ENCODE measurements at regions not wholly inside any gene's neighbourhood (a gene's known extent, or its start where the extent isn't known, plus 50 kb on each side); places are given as distances from the start of the nearest gene placed in this dataset.

DNA sequence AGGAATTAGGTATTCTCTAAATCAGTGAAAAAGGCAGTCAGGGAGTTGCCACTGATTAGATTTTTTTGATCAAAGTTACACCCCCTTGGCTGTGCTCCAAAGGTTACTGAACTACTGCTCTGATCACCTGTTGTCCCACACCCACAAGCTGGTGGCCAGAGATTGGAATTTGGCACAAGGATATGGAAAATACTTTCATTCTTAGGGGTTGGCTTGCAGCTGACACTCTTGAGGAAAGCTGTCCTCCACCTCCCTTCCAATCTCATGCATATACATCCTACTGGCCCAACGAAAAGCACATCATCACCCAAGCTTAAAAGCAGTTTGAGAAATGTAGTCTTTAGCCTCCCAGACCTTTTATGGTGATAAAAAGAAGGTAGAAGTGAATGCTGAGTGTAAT is 329.5 kb upstream of the CHAC2 start:
- no peaks in the 10 kb centered on the region for H3K36me3 ChIP-seq
- no peaks in the 10 kb centered on the region for H3K9me3 ChIP-seq
- no peaks in the 10 kb centered on the region for H3K4me1 ChIP-seq (ENCODE audit: control insufficient read depth in 1 of 2, insufficient read depth in 1 of 2, low read depth in 1 of 2, low read length in 1 of 2)
- H3K27ac ChIP-seq = no peak overlapping the region
- TF ChIP-seq CTCF (IDR thresholded peaks at IDR 0.05) = no peak
- no peak overlapping the region for H3K4me3 ChIP-seq (ENCODE audit: low read depth in 1 of 2, low read length in 1 of 2)
- H3K27me3 ChIP-seq = no peaks in the 10 kb centered on the region

- H3K4me3 ChIP-seq (ENCODE audit: low read depth in 1 of 2, low read length in 1 of 2) = no peak overlapping the region
- no peak overlapping the region for H3K27ac ChIP-seq
- H3K27me3 ChIP-seq = no peaks in the 10 kb centered on the region
- H3K4me1 ChIP-seq (ENCODE audit: control insufficient read depth in 1 of 2, insufficient read depth in 1 of 2, low read depth in 1 of 2, low read length in 1 of 2) = no peaks in the 10 kb centered on the region
- H3K36me3 ChIP-seq = no peaks in the 10 kb centered on the region
- no peaks in the 10 kb centered on the region for H3K9me3 ChIP-seq
- no peak for TF ChIP-seq CTCF (IDR thresholded peaks at IDR 0.05)
Measured at GRCh38 chr2:53437371-53437770, 330.2 kb upstream of the CHAC2 start.

- H3K27ac ChIP-seq = no peak overlapping the region
- H3K27me3 ChIP-seq = no peaks in the 10 kb centered on the region
- H3K36me3 ChIP-seq = no peaks in the 10 kb centered on the region
- H3K9me3 ChIP-seq = no peaks in the 10 kb centered on the region
- H3K4me1 ChIP-seq (ENCODE audit: control insufficient read depth in 1 of 2, insufficient read depth in 1 of 2, low read depth in 1 of 2, low read length in 1 of 2) = no peaks in the 10 kb centered on the region
- no peak overlapping the region for H3K4me3 ChIP-seq (ENCODE audit: low read depth in 1 of 2, low read length in 1 of 2)
- TF ChIP-seq CTCF (IDR thresholded peaks at IDR 0.05) = no peak
Measured at GRCh38 chr2:53436882-53437281, 330.7 kb upstream of the CHAC2 start.

DNA sequence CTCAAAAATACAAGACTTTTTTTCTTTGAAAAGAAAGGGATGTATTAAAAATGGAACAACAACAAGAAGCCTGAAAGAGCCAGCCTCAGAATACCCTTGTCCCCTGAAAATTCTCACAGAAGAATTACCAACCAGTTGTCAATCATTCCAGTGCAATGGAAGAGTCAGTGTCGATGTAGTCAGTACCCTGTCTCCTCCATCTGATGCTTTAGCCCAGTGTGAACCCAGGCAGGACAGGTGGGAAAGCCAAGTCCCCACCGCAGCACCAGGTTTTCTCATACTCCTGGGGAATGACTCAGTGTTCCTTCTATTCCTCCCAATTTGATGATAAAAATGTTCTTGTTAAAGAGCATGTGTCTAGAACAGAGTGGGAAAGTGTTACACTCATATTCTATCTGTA is 332.0 kb upstream of the CHAC2 start:
- TF ChIP-seq CTCF (IDR thresholded peaks at IDR 0.05) = no peak
- H3K4me1 ChIP-seq (ENCODE audit: control insufficient read depth in 1 of 2, insufficient read depth in 1 of 2, low read depth in 1 of 2, low read length in 1 of 2) = no peaks in the 10 kb centered on the region
- no peaks in the 10 kb centered on the region for H3K9me3 ChIP-seq
- H3K27me3 ChIP-seq = no peaks in the 10 kb centered on the region
- no peak overlapping the region for H3K27ac ChIP-seq
- no peaks in the 10 kb centered on the region for H3K36me3 ChIP-seq
- no peak overlapping the region for H3K4me3 ChIP-seq (ENCODE audit: low read depth in 1 of 2, low read length in 1 of 2)

DNA sequence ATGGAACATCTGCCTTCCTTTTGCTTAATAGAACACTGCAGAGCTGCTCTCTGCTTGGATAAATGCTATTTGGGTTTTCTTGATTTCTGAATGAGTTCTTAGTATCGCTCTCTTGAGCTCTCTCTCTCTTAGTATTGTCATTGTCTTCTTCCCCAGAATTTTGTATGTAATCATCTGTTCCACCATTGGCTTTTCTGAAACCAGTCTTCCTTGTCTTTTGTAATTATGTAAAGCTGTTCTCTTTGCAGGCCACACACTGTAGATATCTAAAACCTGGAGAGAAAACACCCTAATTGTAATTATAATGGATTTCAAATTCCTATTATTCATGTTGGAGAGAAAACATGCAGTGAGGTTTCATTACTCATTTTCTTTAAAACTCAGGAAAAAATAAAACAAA is 333.1 kb upstream of the CHAC2 start:
- no peaks in the 10 kb centered on the region for H3K9me3 ChIP-seq
- no peak overlapping the region for H3K27ac ChIP-seq
- H3K36me3 ChIP-seq = no peaks in the 10 kb centered on the region
- H3K4me1 ChIP-seq (ENCODE audit: control insufficient read depth in 1 of 2, insufficient read depth in 1 of 2, low read depth in 1 of 2, low read length in 1 of 2) = no peaks in the 10 kb centered on the region
- no peaks in the 10 kb centered on the region for H3K27me3 ChIP-seq
- no peak overlapping the region for H3K4me3 ChIP-seq (ENCODE audit: low read depth in 1 of 2, low read length in 1 of 2)
- TF ChIP-seq CTCF (IDR thresholded peaks at IDR 0.05) = no peak

- Histone ChIP-seq H3K4me3 (ENCODE audit: low read depth in 1 of 2, low read length in 1 of 2) (no peak overlapping the region), H3K36me3 (no peaks in the 10 kb centered on the region), H3K4me1 (ENCODE audit: control insufficient read depth in 1 of 2, insufficient read depth in 1 of 2, low read depth in 1 of 2, low read length in 1 of 2) (no peaks in the 10 kb centered on the region), H3K27ac (no peak overlapping the region), H3K9me3 (no peaks in the 10 kb centered on the region), H3K27me3 (no peaks in the 10 kb centered on the region)
- no peak for TF ChIP-seq CTCF (IDR thresholded peaks at IDR 0.05)
Measured at GRCh38 chr2:53432936-53433335, 334.7 kb upstream of the CHAC2 start.
